Thyroid gland (tissue), 4 donors: ENCODE measurements at regions not wholly inside any gene's neighbourhood (a gene's known extent, or its start where the extent isn't known, plus 50 kb on each side); places are given as distances from the start of the nearest gene placed in this dataset.

Experiments used
- CTCF ChIP-seq, 6 experiments: fragments of 200-600 bp in 3 of 6; fragments of 450-650 bp in 3 of 6; sonication (generic) in 3 of 6; IDR thresholded peaks; one replicate each; pipeline ENCODE4 v1.5.1; 2016 to 2019; ENCODE audit warnings: antibody characterized with exemption in 6 of 6, mild to moderate bottlenecking in 2 of 6, inconsistent platforms in 1 of 6, moderate library complexity in 1 of 6
- POLR2A ChIP-seq, 2 donors: fragments of 450-650 bp; IDR thresholded peaks; one replicate each; pipeline ENCODE4 v1.6.1; 2017; ENCODE audit warnings: antibody characterized with exemption in 2 of 2, mild to moderate bottlenecking in 2 of 2, moderate library complexity in 1 of 2

GRCh38 chr9:129285382-129285781, 107.3 kb upstream of the IER5L start:
- no peak for TF ChIP-seq CTCF (IDR thresholded peaks at IDR 0.05)
- TF ChIP-seq POLR2A (IDR thresholded peaks at IDR 0.05): no peak
